ENCODE measurements at regions not wholly inside any gene's neighbourhood (a gene's known extent, or its start where the extent isn't known, plus 50 kb on each side); places are given as distances from the start of the nearest gene placed in this dataset.

DNA sequence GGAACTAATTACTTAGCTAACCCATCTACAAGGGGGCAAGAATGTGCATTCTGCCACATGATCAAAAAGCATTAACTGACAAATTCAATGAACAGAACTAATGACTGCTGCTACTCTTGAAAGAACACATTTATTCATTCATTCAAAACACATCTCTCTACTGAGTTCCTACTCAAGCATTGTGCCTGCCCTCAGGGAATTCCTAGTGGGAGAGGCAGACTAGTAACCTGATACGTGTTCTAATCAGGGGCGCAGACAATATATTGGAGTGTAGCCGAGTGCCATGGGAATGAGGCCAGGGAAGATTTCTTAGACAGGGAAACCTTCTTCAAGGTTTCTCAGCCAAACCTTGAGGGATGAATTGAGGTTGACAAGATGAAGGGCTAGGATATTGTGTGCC lies 56.7 kb upstream of the PAPPA start:
- in situ Hi-C loops (cut with MboI; ENCODE audit: low pct_unique_long_range_greater_than_20kb in 2 of 9, low sequenced_read_pairs in 9 of 9, unreplicated experiment in 9 of 9), result loop anchor here in 1 of 9 experiments (25.0 kb wide), 1 partner anchor 110 kb away; no protein-coding TSS in a partner anchor
- Histone ChIP-seq H3K4me3 (no peak overlapping the region), H3K27ac (no peak overlapping the region), H3K4me1 (replicated peaks in 1 of 2) (peaks cover 0 to 3% of the 10 kb centered on the region in 2 donors)
- 0 to 80% (median 42%) methylated on average over 1 to 3 of the region's 3 CpGs; no CpG with 5 or more reads in 4 of the 10 experiments for WGBS, 10 experiments
- peak in 2 of 8 experiments; percentile 74 to 85 for ATAC-seq (replicated peaks in 6 of 8)

DNA sequence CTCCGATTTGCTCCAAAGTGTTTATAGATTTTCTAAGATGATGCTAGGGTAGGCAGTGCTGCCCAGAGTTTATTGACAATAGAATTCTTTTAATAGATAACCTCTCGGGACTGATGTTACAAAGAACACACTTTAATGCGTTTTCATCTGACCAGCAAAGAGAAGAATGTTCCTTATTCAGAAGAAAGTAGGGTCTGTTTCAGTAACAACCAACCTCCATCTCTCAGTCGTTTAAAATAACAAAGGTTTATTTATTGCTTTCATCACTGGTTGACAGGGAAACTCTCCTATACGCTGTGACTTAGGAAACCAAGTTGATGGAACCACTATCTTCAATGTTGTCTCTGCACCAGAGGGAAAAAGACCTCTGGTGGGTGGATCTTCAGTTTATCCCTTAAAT lies 55.1 kb upstream of the PAPPA start:
- in situ Hi-C loops (cut with MboI; ENCODE audit: low pct_unique_long_range_greater_than_20kb in 2 of 9, low sequenced_read_pairs in 9 of 9, unreplicated experiment in 9 of 9), result loop anchor here in 1 of 9 experiments (25.0 kb wide), 1 partner anchor 111 kb away; no protein-coding TSS in a partner anchor
- no peak for ATAC-seq (replicated peaks in 6 of 8)
- WGBS, 10 experiments, result 41 to 83% (median 46%) methylated on average over 2 to 5 of the region's 5 CpGs; no CpG with 5 or more reads in 2 of the 10 experiments
- Histone ChIP-seq H3K4me1 (replicated peaks in 1 of 2) (peaks cover 0 to 3% of the 10 kb centered on the region in 2 donors), H3K27ac (no peak overlapping the region), H3K4me3 (no peak overlapping the region)

DNA sequence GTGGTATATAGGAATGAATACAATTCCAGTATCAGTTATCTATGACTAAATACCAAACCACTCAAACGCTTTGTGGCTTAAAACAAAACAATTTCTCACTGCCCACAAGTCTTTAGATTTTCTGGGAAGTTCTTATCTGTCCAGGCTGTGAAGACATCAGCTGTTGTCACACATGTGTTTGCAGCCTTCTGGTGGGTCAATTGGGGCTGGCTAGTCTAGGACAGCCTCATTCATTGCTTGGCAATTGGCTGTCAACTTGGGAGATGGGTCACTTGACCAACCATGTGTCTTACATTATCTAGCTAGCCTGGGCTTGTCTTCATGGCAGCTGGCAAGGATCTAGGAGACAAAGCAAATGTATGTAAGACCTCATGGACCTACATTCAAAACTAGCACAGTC lies 53.8 kb upstream of the PAPPA start:
- WGBS, 10 experiments, result 17 to 100% (median 92%) methylated on average over 1 of the region's 1 CpG; no CpG with 5 or more reads in 2 of the 10 experiments
- H3K4me3 ChIP-seq, result no peak overlapping the region
- H3K4me1 ChIP-seq (replicated peaks in 1 of 2), result peaks cover 0 to 3% of the 10 kb centered on the region in 2 donors
- ATAC-seq (replicated peaks in 6 of 8), result no peak
- in situ Hi-C loops (cut with MboI; ENCODE audit: low pct_unique_long_range_greater_than_20kb in 2 of 9, low sequenced_read_pairs in 9 of 9, unreplicated experiment in 9 of 9), result loop anchor here in 1 of 9 experiments (25.0 kb wide), 1 partner anchor 113 kb away; no protein-coding TSS in a partner anchor
- no peak overlapping the region for H3K27ac ChIP-seq

DNA sequence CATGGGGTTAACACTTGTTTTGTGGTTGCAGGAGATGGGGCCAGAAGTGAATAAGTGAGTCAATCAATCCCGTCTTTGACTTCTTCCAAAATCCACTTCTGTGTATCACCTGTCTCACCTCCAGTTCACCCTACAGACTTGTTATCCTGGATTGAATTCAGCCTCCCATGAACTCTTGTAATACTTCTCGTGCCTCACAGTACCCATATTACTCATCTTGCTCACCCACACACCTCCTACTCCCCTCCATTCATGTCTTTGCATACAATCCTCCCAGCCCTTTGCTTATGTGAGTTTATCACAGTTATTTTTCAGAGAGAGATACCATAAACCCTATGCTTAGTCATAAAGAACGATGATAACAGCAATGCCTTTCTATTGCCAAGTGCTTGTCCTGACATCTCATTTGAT lies 52.9 kb upstream of the PAPPA start:
- no peak for ATAC-seq (replicated peaks in 6 of 8)
- peaks cover 0 to 3% of the 10 kb centered on the region in 2 donors for H3K4me1 ChIP-seq (replicated peaks in 1 of 2)
- WGBS, 10 experiments, result 17 to 100% (median 68%) methylated on average over 1 to 3 of the region's 3 CpGs
- no peak overlapping the region for H3K4me3 ChIP-seq
- in situ Hi-C loops (cut with MboI; ENCODE audit: low pct_unique_long_range_greater_than_20kb in 2 of 9, low sequenced_read_pairs in 9 of 9, unreplicated experiment in 9 of 9), result no loop called here
- H3K27ac ChIP-seq, result no peak overlapping the region

DNA sequence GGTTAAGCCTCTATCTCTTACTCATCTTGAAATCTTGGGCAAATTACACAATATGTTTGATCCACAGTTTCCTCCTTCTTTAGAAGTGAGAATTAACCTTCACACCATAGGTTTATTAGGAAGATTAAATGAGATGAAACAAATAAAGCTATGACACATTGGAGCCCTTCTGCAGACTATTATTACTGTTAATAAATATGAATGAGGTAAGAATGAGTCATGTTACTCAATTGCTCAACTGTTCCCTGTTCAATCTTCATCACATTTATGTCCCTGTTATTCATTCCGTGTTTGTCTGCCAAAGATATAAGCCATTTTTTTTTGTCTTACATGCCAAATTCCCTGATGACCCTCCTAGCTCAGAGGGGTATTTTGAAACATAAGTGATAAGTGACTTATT lies 52.1 kb upstream of the PAPPA start:
- in situ Hi-C loops (cut with MboI; ENCODE audit: low pct_unique_long_range_greater_than_20kb in 2 of 9, low sequenced_read_pairs in 9 of 9, unreplicated experiment in 9 of 9), result no loop called here
- H3K27ac ChIP-seq, result no peak overlapping the region

DNA sequence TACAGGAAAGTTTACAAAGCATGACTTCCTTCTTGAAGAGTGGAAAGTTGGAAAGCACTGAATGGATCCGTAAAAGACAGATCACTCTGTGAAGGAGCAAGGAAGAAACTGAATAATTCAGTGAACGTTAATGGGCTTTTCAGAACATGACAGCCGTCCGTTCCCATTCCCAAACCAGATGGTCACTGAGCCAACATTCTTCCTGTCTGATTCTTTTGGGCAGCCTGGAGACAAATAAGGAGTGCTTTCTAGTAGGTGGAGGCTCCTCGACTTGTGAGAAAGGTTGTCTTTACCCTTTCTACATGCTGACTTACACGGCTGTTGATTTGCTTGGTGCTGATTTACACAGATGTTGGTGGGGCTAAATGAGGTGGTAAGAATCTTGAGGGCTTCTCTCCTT lies 51.0 kb upstream of the PAPPA start:
- H3K27ac ChIP-seq, result no peak overlapping the region
- in situ Hi-C loops (cut with MboI; ENCODE audit: low pct_unique_long_range_greater_than_20kb in 2 of 9, low sequenced_read_pairs in 9 of 9, unreplicated experiment in 9 of 9), result no loop called here
- WGBS, 10 experiments, result 67 to 100% (median 85%) methylated on average over 1 to 6 of the region's 6 CpGs
- ATAC-seq (replicated peaks in 6 of 8), result no peak
- peaks cover 0 to 3% of the 10 kb centered on the region in 2 donors for H3K4me1 ChIP-seq (replicated peaks in 1 of 2)
- H3K4me3 ChIP-seq, result no peak overlapping the region

More for the DNA sequence above, 52.1 kb upstream of the PAPPA start:
- WGBS, 10 experiments, result 0 to 92% (median 57%) methylated on average over 1 of the region's 1 CpG; no CpG with 5 or more reads in 1 of the 10 experiments
- Histone ChIP-seq H3K4me1 (replicated peaks in 1 of 2) (peaks cover 0 to 3% of the 10 kb centered on the region in 2 donors), H3K4me3 (no peak overlapping the region)
- ATAC-seq (replicated peaks in 6 of 8), result peak in 4 of 8 experiments; percentile 15 to 75 (median 63)

Measured in motor neuron (in vitro differentiated cells).